ENCODE measurements at regions not wholly inside any gene's neighbourhood (a gene's known extent, or its start where the extent isn't known, plus 50 kb on each side); places are given as distances from the start of the nearest gene placed in this dataset.

GRCh38 chr17:79255456-79255855 lies 180.8 kb downstream of the ENGASE start:
- Histone ChIP-seq H3K9me3 (no peaks in the 10 kb centered on the region), H3K27ac (no peak overlapping the region), H3K4me3 (no peak overlapping the region), H3K36me3 (no peaks in the 10 kb centered on the region), H3K27me3 (no peaks in the 10 kb centered on the region), H3K4me1 (no peaks in the 10 kb centered on the region)
- no peak for DNase-seq
- ATAC-seq, result no peak
- TF ChIP-seq POLR2A (IDR thresholded peaks at IDR 0.05) (no peak), CTCF (IDR thresholded peaks at IDR 0.05) (no peak)
- intact Hi-C loops (cut with DNase I), result no loop called here
- WGBS (ENCODE audit: insufficient coverage, low coverage, low lambda C conversion rate, missing lambda C conversion rate), result no CpG with 5 or more reads among the region's 11 CpGs

GRCh38 chr17:79255046-79255445 lies 180.4 kb downstream of the ENGASE start:
- WGBS (ENCODE audit: insufficient coverage, low coverage, low lambda C conversion rate, missing lambda C conversion rate), result 0% methylated on average over 1 of the region's 6 CpGs
- Histone ChIP-seq H3K36me3 (no peaks in the 10 kb centered on the region), H3K4me1 (no peaks in the 10 kb centered on the region), H3K9me3 (no peaks in the 10 kb centered on the region), H3K27me3 (no peaks in the 10 kb centered on the region), H3K27ac (no peak overlapping the region), H3K4me3 (no peak overlapping the region)
- DNase-seq (no peak), ATAC-seq (no peak)
- TF ChIP-seq CTCF (IDR thresholded peaks at IDR 0.05) (no peak), POLR2A (IDR thresholded peaks at IDR 0.05) (no peak)
- intact Hi-C loops (cut with DNase I), result no loop called here

- 32% methylated on average over 11 of the region's 12 CpGs for WGBS (ENCODE audit: insufficient coverage, low coverage, low lambda C conversion rate, missing lambda C conversion rate)
- ATAC-seq (no peak), DNase-seq (no peak)
- H3K9me3 ChIP-seq, result no peaks in the 10 kb centered on the region
- no peak overlapping the region for H3K4me3 ChIP-seq
- H3K27me3 ChIP-seq, result no peaks in the 10 kb centered on the region
- H3K36me3 ChIP-seq, result no peaks in the 10 kb centered on the region
- no peak overlapping the region for H3K27ac ChIP-seq
- intact Hi-C loops (cut with DNase I), result no loop called here
- no peaks in the 10 kb centered on the region for H3K4me1 ChIP-seq
- no peak for TF ChIP-seq CTCF (IDR thresholded peaks at IDR 0.05)
- TF ChIP-seq POLR2A (IDR thresholded peaks at IDR 0.05), result no peak
Observed at GRCh38 chr17:79252886-79253285, 178.3 kb downstream of the ENGASE start.

GRCh38 chr17:79251824-79252223 lies 177.2 kb downstream of the ENGASE start:
- Histone ChIP-seq H3K4me1 (no peaks in the 10 kb centered on the region), H3K27ac (no peak overlapping the region), H3K27me3 (no peaks in the 10 kb centered on the region), H3K4me3 (no peak overlapping the region), H3K9me3 (no peaks in the 10 kb centered on the region), H3K36me3 (no peaks in the 10 kb centered on the region)
- ATAC-seq, result no peak
- DNase-seq, result no peak
- 14% methylated on average over 1 of the region's 4 CpGs for WGBS (ENCODE audit: insufficient coverage, low coverage, low lambda C conversion rate, missing lambda C conversion rate)
- TF ChIP-seq CTCF (IDR thresholded peaks at IDR 0.05) (no peak), POLR2A (IDR thresholded peaks at IDR 0.05) (no peak)
- intact Hi-C loops (cut with DNase I), result no loop called here

- DNase-seq, result no peak
- TF ChIP-seq POLR2A (IDR thresholded peaks at IDR 0.05), result no peak
- no peak for TF ChIP-seq CTCF (IDR thresholded peaks at IDR 0.05)
- H3K4me3 ChIP-seq, result no peak overlapping the region
- H3K27ac ChIP-seq, result no peak overlapping the region
- no peaks in the 10 kb centered on the region for H3K4me1 ChIP-seq
- no peaks in the 10 kb centered on the region for H3K27me3 ChIP-seq
- ATAC-seq, result no peak
- H3K9me3 ChIP-seq, result no peaks in the 10 kb centered on the region
- intact Hi-C loops (cut with DNase I), result no loop called here
- WGBS (ENCODE audit: insufficient coverage, low coverage, low lambda C conversion rate, missing lambda C conversion rate), result 64% methylated on average over 21 of the region's 22 CpGs
- H3K36me3 ChIP-seq, result no peaks in the 10 kb centered on the region
Observed at GRCh38 chr17:79249929-79250521, 175.4 kb downstream of the ENGASE start.
